HG03439 (cell line): ENCODE measurements at regions not wholly inside any gene's neighbourhood (a gene's known extent, or its start where the extent isn't known, plus 50 kb on each side); places are given as distances from the start of the nearest gene placed in this dataset.
A peak's percentile ranks its signal among the peaks of the same experiment; 100 is the strongest.

Source experiments
- ATAC-seq: cut with Tn5 transposase; IDR thresholded peaks from one replicate; pipeline ENCODE4 v1.9.1; 2021; ENCODE audit warnings: mild to moderate bottlenecking, moderate library complexity; ENCODE audit not compliant: unreplicated experiment

DNA sequence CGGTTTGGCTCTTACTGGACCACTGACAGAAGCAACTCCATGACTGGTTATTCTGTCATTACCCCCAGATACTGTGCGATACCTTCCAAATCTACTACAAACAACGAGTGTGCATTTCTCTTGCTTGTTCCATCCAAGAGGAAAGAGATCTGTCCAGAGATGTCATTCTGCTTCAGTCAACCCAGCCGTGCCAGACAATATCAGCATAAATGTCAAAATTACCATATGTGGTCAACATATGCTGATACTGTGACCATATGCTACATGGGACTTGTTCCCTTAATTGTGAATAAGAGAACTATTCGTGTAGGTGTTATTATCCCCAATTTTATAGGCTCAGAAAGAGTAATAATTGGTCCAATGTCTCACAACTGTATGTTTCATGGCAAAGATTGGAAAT lies 143.2 kb upstream of the PRSS1 start:
- ATAC-seq: no peak

DNA sequence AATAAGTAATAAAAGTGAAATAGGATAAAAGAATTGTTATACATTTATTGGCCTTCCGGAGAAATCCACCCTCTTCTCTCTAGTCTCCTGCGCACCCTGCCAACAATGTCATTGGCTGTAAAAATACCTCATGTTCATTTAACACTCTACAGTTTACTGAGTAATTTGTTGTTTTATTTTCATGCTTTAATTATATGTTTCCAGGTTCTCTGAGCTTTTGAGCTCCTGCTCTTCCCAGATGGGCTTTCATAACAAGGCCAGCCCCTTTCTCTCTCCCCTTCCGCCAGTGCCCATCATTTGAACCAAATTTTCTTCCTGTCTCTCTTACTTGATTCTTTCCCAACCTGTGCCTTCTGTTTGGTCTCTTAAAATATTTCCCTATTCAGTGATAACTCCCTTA lies 144.6 kb upstream of the PRSS1 start:
- ATAC-seq: no peak

DNA sequence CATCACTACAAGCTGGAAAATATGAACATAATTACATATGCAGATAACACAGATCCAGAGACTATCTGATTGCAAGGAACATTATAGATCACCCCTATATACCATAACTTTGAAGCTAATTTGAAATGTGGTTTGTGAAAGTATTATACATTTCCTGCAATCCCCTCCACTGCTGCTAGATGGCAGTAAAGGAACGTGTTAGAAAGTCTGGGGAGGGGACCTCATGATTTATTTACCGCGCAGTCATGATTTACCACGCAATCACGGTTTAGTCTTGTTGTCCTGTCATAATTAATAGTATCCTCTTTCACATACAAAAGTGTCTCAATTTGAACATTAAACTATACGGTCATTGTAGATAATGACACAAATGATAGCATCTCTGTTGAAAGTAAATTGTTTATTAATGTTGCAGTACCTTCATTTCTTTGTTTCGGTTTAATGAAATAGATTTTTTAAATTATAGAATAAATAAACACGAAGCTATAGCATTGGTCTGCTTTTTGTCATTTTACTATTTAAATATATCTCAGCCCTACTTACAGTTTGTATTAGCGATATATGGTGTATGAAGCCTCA lies 145.3 kb upstream of the PRSS1 start:
- ATAC-seq: no peak

DNA sequence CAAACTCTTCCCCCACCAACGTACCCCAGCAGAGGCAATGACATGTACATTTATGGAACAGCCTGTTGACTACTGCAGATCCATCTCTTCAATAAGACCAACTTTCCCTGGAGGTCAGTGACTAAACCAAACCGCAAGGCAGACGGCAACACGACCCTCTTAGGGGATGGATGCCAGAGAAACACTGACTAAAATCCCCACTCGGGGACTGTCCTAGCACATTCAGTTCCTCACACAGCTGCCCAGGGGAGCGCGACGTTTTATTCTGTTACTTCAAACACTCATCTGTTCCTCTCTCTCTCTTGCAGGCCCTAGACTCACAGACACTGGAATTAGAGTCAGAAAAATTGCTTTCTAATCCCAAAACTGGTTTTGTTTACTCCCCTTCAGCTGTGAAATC lies 146.5 kb upstream of the PRSS1 start:
- ATAC-seq: no peak

DNA sequence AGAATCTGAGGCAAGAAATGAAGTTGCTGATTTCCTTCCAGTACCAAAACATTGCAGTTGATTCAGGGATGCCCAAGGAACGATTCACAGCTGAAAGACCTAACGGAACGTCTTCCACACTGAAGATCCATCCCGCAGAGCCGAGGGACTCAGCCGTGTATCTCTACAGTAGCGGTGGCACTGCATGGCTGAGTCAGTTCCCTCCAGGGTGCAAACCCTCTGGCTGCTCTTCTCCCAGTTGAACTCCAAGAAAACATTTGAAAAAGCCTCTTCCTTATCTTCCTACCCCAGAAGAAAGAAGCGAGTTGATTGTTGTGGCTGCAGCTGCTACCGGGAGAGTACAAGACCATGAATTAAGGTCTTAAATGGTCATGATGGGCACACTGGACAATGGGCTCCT lies 147.1 kb upstream of the PRSS1 start:
- no peak for ATAC-seq

DNA sequence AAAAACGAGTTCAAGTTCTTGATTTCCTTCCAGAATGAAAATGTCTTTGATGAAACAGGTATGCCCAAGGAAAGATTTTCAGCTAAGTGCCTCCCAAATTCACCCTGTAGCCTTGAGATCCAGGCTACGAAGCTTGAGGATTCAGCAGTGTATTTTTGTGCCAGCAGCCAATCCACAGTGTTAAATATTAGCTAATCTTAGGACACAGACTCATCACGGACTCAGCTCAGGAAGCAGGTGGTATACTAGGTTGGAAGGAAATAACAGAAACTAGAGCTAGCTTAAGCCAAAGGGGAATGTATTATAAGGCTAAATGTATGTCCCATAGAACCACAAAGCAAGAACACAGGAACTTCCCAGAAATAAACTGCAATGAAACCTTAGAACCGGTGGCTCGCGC lies 151.0 kb upstream of the PRSS1 start:
- no peak for ATAC-seq

DNA sequence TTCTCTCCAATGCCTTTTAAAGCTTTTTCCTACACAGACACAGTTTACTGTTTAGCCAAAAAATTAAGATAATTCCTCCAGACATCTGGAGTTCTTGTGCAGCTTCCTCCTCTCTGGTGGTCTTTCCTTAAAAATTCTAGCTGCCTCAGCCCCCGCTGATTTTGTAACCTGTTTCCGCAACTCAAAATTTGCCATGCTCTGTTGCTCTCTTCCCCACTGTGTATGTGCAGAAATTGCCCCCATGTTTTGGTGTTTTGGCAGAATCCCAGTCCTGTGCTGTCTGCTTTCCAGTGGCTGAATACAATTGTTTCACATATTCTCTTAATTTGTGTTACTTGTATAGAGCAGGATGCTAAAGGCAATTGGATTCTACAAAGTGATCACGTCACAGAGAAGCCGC lies 151.7 kb upstream of the PRSS1 start:
- no peak for ATAC-seq

DNA sequence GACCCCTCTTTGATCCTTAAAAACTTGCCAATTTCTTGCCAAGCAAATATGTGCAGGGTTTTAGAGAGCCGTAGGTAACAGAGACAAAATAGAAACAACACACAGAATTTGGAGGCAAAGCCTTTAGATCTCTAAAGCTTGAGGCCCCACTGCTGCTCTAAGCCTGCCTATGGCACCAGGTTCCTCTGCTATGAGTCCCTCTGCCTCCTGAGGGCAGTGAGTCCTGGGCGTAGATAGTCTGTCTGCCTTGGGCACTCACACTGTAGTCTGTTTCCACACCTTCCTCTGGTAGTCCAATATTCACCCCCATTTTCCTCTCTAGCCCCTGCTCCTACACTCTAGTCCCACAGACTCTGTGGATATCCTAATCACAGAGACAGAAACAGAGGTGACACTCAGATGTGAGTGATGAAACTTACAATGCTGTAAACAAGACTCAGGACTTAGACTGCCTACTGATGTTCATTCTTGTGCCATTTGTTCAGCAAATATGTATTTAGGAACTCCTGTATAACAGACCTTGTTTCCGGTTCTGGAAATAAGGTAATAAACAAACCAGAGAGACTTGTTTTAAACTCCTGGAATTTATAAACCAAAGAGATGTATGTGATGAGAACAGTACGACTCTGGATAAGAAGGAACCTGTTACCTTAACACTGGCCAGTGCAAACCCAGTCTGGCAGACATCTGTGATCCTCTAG lies 153.3 kb upstream of the PRSS1 start:
- ATAC-seq: no peak

DNA sequence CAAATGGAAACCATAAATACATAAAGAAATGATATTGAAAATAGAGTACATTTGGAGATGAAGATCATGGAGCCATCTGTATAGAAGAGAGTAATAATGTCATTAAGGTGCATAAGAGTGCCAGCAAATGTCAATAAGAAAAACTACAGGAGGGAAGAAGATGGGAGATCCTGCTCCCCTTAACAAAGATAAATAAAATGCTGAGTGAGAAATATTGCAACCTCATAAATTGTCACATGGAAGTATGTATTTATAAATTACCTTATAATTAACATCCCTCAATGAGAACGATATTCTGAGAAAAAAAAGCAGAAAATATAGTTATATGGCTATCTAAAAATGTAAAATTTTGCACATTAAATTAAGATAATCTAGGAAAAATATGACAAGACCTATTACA lies 155.2 kb upstream of the PRSS1 start:
- ATAC-seq: no peak

DNA sequence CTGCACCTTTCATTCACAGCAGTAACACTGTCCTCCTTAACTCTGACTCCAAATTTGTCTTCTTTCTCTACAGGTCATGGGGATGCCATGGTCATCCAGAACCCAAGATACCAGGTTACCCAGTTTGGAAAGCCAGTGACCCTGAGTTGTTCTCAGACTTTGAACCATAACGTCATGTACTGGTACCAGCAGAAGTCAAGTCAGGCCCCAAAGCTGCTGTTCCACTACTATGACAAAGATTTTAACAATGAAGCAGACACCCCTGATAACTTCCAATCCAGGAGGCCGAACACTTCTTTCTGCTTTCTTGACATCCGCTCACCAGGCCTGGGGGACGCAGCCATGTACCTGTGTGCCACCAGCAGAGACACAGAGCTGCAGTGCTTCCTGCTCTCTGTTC lies 156.2 kb upstream of the PRSS1 start:
- no peak for ATAC-seq

DNA sequence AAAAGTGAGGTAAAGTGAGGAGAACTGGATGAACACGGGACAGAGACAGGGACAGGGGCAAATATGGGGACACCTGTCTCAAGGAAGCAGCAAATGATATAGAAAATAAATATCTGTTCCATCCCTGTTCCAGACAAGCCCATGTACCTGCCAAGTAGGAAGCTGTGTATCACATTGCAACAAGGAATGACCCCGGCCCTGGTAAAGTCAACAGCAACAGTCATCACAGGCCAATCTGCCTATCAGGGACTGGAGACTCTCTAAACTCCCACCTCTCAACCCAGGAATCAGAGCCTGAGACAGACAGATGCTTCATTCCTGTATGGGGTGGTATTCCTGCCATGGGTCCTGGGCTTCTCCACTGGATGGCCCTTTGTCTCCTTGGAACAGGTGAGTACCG lies 156.6 kb upstream of the PRSS1 start:
- ATAC-seq: no peak

DNA sequence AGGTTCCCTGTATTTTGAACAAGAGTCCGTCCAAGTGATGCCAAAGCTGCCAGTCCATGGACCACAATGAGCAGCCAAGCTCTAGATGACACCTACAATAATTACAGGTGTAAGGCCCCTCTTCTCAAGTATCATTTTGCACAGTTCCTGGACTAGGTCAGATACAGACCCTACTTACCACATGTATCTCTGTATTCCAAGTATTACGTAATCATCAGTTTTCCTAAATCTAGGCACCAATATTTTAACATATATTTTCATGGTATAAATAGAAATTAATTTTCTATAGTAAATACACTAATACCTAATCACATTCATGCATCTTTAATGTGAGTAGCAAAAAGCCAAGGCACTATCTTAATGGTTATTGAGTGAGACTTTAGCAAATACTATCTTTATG lies 157.0 kb upstream of the PRSS1 start:
- no peak for ATAC-seq

DNA sequence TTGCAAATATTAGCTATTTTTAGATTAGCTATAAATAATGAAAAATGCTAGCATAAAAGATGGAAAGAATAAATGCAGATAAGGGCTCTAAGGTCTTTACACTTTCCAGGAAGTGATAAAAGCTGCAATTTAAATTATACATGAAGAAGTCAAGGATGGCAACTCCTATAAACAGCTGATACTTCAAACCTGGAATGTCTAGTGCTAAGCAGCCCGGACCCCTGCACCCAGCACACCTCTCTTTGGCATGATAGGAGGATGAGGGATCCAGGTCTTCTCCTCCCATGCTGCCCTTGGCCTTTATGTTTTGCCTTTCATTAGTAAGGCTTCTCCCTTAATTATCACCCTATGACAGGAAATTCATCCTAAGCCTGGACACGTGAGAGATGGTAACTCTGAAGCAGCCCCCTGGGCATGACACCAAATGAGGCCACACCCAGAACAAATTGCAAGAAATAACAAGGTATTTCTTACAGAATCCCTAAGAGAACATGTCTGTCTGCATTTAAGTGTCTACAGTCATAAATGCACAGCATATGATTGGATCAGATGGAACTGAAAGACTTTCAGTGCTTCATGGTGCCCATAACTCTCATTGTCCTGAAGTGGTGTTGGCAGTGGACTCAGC lies 158.3 kb upstream of the PRSS1 start:
- no peak for ATAC-seq

DNA sequence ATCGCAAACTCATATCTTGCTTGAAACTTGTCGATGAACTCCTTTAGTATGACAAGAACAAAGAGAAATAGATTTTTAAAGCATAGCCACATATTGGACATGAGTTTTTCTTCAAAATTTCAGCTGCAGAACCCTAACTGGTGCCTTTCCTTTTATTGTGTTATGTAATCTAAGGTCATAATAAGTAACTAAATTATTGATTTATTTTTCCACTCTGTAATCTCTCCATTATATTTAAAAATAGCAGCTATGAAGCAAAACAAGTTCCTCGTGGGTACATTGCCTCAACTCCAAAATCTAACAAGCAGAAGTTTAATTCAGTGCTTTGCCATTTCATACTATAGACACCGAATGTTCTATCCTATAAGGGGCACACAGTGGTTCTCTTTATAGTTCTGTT lies 159.2 kb upstream of the PRSS1 start:
- no peak for ATAC-seq

DNA sequence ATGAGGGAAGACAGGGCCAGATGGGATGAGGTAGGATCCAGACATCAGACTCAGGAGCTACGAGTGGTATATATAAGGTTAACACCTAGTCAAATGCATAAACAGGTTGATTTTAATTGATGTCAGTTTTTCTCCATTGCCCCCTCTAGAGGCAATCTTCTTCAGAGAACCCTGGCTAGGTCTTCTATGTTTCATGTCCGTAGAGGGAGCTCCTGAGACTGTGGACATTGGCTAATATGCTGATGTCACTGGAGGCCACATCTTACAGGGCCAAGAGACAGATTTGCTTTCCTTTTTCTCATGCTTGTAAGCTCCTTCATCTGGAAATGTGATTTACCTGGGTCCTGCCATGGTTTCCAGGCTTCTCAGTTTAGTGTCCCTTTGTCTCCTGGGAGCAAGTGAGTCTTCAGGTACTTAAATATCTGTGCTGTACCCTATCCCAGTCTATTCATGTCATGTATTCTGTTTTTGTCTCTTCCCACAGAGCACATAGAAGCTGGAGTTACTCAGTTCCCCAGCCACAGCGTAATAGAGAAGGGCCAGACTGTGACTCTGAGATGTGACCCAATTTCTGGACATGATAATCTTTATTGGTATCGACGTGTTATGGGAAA lies 161.6 kb upstream of the PRSS1 start:
- peak; percentile 86 for ATAC-seq

DNA sequence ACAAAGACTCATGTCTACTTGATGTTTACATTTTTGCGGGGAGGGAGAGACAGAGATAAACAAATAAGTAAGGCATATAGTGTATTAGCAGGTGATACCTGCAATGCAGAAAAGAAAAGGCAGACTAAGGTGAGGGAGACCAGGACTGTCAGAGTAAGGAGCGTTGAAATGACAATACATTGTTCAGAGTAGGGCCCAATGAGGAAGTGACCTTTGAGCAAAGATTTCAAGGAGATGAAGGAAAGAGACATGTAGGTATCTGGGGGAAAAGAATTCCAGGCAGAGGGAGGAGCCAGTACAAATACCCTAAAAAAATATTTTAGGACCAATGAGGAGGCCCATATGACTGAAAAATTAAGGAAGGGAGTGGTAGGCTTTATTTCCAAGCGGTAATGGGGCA lies 162.7 kb upstream of the PRSS1 start:
- ATAC-seq: no peak

DNA sequence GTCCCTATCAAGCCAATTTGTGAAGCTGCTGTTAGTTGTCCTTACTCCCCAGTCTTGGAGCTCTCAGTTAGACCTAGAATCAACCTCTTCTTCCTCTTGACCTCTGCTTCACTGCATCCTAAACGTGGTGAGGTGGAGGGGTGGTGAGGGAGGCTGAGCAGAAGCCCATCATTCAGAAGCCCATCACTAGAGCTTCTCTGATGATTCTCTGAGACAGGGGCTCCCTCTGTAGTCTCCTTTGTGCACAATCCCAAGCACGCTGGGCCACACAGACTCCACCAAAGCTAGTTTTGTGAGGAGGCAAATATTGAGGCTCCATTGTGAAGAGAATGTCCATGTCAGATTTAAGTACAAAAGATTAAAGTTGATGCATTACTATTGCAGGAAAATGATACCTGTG lies 163.8 kb upstream of the PRSS1 start:
- ATAC-seq: no peak

DNA sequence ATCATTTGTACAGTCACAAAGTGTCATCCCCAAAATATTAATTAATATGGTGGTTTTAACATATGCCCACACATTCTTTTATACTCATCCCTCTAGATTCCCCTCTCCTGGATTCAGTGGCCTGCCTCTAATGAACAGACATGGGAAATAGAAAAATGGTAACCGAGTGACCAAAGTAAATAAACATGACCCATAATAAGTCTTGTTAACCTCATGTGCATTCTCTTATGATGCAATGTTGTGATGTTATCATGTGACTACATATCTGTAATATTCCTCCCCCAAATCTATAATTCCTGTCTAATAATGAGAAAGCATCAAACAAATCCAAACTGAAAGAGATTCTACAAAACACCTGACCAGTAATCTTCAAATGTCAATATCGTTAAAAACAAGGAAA lies 164.5 kb upstream of the PRSS1 start:
- ATAC-seq: no peak

DNA sequence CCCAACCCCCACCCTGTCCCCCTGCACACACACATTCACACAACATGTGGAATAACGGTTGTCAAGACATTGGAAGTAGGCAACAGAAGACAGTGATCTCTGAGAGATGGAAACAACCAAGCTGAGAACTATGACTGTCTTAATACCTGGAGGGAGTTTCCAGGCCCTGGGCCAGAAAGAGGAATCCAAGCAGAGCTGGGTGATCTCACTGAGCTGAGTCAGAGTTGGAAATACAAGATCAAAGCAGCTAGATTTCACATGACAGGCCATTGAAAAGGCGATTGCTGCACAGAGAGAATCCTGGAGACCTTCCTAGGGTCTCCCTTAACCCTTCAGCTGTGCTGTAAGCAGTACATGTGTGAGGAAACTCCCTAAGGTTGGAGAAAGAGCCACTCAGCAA lies 165.8 kb upstream of the PRSS1 start:
- peak; percentile 61 for ATAC-seq

DNA sequence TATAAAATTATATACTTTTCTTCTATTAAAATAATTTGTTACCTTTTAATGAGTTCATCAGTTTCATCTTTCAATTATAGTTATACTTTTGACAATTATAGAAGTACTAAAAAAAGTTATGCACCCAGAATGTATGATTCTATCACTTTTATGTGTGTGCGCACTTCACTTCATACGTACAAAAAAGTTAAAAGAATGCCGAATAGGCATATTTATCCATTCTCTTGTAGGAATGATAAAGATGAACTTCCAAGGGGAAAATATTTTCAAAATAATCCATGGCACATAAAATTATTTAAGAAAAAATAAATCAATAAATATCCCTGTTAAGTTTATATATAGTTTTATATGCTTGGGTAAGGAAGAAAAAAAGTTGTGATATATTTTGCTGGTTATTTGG lies 166.9 kb upstream of the PRSS1 start:
- ATAC-seq: no peak

DNA sequence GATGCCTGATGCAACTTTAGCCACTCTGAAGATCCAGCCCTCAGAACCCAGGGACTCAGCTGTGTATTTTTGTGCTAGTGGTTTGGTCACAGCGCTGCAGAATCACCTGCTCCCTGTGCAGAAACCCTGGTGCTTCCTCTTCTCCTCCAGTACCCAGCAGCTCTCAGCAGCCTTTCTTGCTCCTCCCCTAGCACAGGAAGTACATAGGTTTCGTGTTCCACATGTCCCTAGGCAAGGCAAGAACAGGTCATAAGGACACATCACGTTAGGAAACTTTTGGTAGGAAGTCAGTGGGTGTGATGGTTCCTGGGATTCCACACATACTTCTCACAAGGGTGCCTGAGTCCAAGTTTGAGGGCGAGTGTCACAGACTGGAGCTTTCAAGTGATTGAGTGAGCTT lies 167.9 kb upstream of the PRSS1 start:
- no peak for ATAC-seq

DNA sequence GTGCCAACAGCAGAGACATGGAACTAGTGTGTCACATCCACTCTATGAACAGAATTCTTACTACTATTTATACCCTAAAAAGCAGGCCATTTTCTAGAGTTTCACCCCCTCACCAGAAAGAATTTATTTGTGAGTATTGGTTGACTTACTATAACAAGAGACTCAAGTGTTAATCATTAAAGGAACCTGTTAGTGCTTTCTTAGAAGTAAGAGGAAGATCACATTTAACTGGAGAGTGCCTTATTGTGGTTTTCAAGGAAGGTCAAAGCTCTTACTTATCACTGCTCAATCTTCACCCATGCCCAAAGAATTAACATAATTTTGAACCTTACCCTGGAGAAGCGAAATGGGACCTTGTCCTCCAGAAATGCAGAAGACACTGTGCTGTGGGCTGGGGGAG lies 169.3 kb upstream of the PRSS1 start:
- ATAC-seq: no peak
